A549 (cell line): ENCODE measurements at regions not wholly inside any gene's neighbourhood (a gene's known extent, or its start where the extent isn't known, plus 50 kb on each side); places are given as distances from the start of the nearest gene placed in this dataset.

Experiments used
- BHLHE40 ChIP-seq: IDR thresholded peaks from 2 replicates; pipeline ENCODE4 v1.6.1; 2012; ENCODE audit warnings: low read depth, low read length, inconsistent platforms
- EP300 ChIP-seq, 2 experiments: fragments of >200 bp; sonication (Bioruptor Twin); formaldehyde crosslinking; IDR thresholded peaks; 2 replicates in 1 of 2; 3 replicates in 1 of 2; pipeline ENCODE4 v1.6.1; 2016 to 2017
- ESRRA ChIP-seq: fragments of 150-350 bp; IDR thresholded peaks from 2 replicates; pipeline ENCODE4 v1.6.1; 2014; ENCODE audit warnings: mild to moderate bottlenecking, low read length, borderline replicate concordance
- GATA3 ChIP-seq: IDR thresholded peaks from 2 replicates; pipeline ENCODE4 v1.6.1; 2012; ENCODE audit warnings: borderline replicate concordance
- POLR2A ChIP-seq: IDR thresholded peaks from 2 replicates; pipeline ENCODE4 v1.6.1; 2012; ENCODE audit warnings: mild to moderate bottlenecking, low read length
- ZFP36 ChIP-seq: fragments of 450-650 bp; IDR thresholded peaks from 2 replicates; pipeline ENCODE4 v1.6.1; 2014; ENCODE audit warnings: borderline replicate concordance; ENCODE audit not compliant: partially characterized antibody
- TF ChIP-seq, protein P1 (sequence below): fragments of >200 bp; sonication (Bioruptor Twin); formaldehyde crosslinking; IDR thresholded peaks from 3 replicates; pipeline ENCODE4 v1.5.1; 2016
- TF ChIP-seq, protein P2 (sequence below): fragments of 450-650 bp; IDR thresholded peaks from 2 replicates; pipeline ENCODE4 v1.6.1; 2014; ENCODE audit warnings: antibody characterized with exemption

DNA sequence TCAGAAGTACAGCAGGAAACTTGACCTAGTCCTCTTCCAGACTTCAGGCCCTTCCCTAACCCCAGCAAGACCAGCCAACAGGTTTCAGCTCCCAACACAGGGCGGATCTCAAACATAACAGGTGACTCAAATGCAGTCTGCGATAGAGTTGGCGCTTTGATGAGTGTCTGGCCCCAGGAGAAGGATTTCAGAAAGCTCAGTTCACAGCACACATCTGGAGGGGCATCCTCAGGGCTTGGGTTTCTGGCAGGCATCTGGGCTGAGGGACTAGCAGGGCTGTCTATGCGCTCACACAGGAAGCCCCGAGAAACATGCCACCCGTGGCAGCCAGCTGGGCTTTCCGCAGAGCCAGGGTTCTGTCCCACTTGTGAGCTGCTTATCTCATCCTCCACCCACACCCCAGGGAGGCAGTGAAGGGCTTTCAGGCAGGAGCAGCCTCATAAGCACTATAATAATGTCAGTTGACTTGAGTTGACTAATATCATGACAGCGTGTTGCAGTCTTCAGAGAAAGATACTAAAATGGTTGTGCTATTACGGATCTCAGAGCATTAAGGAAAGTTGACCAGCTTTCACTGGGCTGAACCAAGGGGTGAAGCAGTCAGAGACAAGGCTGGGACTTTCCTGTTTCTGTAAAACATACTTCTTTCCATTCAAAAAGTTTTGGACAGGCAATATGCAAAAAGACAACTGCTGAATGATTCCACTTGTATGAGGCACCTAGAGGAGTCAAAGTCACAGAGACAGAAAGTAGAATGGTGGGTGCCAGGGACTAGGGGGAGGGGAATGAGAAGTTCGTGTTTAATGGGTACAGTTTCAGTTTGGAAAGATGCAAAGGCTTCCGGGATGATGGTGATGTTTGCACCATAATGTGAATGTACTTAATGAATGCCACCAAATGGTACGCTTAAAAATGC lies 233.0 kb upstream of the IRF2BP2 start:
- TF ChIP-seq, protein P1, sequence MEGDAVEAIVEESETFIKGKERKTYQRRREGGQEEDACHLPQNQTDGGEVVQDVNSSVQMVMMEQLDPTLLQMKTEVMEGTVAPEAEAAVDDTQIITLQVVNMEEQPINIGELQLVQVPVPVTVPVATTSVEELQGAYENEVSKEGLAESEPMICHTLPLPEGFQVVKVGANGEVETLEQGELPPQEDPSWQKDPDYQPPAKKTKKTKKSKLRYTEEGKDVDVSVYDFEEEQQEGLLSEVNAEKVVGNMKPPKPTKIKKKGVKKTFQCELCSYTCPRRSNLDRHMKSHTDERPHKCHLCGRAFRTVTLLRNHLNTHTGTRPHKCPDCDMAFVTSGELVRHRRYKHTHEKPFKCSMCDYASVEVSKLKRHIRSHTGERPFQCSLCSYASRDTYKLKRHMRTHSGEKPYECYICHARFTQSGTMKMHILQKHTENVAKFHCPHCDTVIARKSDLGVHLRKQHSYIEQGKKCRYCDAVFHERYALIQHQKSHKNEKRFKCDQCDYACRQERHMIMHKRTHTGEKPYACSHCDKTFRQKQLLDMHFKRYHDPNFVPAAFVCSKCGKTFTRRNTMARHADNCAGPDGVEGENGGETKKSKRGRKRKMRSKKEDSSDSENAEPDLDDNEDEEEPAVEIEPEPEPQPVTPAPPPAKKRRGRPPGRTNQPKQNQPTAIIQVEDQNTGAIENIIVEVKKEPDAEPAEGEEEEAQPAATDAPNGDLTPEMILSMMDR, result no peak
- TF ChIP-seq BHLHE40, result no peak
- no peak for TF ChIP-seq EP300 (IDR thresholded peaks at IDR 0.05)
- no peak for TF ChIP-seq ESRRA
- no peak for TF ChIP-seq GATA3
- TF ChIP-seq, protein P2, sequence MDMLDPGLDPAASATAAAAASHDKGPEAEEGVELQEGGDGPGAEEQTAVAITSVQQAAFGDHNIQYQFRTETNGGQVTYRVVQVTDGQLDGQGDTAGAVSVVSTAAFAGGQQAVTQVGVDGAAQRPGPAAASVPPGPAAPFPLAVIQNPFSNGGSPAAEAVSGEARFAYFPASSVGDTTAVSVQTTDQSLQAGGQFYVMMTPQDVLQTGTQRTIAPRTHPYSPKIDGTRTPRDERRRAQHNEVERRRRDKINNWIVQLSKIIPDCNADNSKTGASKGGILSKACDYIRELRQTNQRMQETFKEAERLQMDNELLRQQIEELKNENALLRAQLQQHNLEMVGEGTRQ, result no peak
- TF ChIP-seq ZFP36, result no peak
- no peak for TF ChIP-seq POLR2A
